ENCODE measurements at regions not wholly inside any gene's neighbourhood (a gene's known extent, or its start where the extent isn't known, plus 50 kb on each side); places are given as distances from the start of the nearest gene placed in this dataset.

- Histone ChIP-seq H3K9me3 (ENCODE audit: control insufficient read depth, insufficient read depth, low read depth, low read length) (no peaks in the 10 kb centered on the region), H3K4me1 (ENCODE audit: control insufficient read depth, insufficient read depth, low read length) (no peaks in the 10 kb centered on the region), H3K36me3 (ENCODE audit: control insufficient read depth in 2 of 2, insufficient read depth in 1 of 2, low read length in 2 of 2) (no peaks in the 10 kb centered on the region), H3K4me3 (ENCODE audit: low read depth, low read length) (no peak overlapping the region), H3K27ac (ENCODE audit: extremely low read depth, low read depth, low read length) (no peak overlapping the region)
- POLR2A ChIA-PET, result no interaction called here
- CTCF ChIA-PET, result interaction anchor here (0.7 kb wide), 1 partner anchor 9 kb away, joined by 4 read pairs; no protein-coding TSS in a partner anchor
- no peak for TF ChIP-seq EGR2 (tag by site-specific recombination; IDR thresholded peaks at IDR 0.05; ENCODE audit: low read depth)
- no peak for TF ChIP-seq GLIS2 (tag by site-specific recombination; IDR thresholded peaks at IDR 0.05)
- TF ChIP-seq SALL2 (tag by site-specific recombination; IDR thresholded peaks at IDR 0.05; ENCODE audit: borderline replicate concordance), result no peak
- TF ChIP-seq ZNF391 (tag by site-specific recombination; IDR thresholded peaks at IDR 0.05; ENCODE audit: borderline replicate concordance, low read depth), result no peak
- no peak for TF ChIP-seq ZSCAN4 (tag by site-specific recombination; IDR thresholded peaks at IDR 0.05)
- TF ChIP-seq ZNF112 (tag by site-specific recombination; IDR thresholded peaks at IDR 0.05), result no peak
- TF ChIP-seq SP3 (tag by site-specific recombination; IDR thresholded peaks at IDR 0.05), result no peak
- TF ChIP-seq ATF2 (tag by site-specific recombination; IDR thresholded peaks at IDR 0.05; ENCODE audit: low read depth), result no peak
- no peak for TF ChIP-seq ZIC2 (tag by site-specific recombination; IDR thresholded peaks at IDR 0.05)
- TF ChIP-seq TSHZ1 (tag by site-specific recombination; IDR thresholded peaks at IDR 0.05; ENCODE audit: borderline replicate concordance), result no peak
- TF ChIP-seq ZFHX2 (tag by site-specific recombination; conservative IDR thresholded peaks at IDR 0.05), result no peak
- TF ChIP-seq ZNF23 (tag by site-specific recombination; IDR thresholded peaks at IDR 0.05; ENCODE audit: borderline replicate concordance), result no peak
- TF ChIP-seq PRDM6 (tag by site-specific recombination; IDR thresholded peaks at IDR 0.05), result no peak
- no peak for TF ChIP-seq INSM2 (tag by site-specific recombination; IDR thresholded peaks at IDR 0.05)
- TF ChIP-seq ZNF211 (tag by site-specific recombination; IDR thresholded peaks at IDR 0.05; ENCODE audit: low read depth), result no peak
- no peak for TF ChIP-seq PATZ1 (tag by site-specific recombination; IDR thresholded peaks at IDR 0.05)
- TF ChIP-seq ZBTB11 (tag by site-specific recombination; conservative IDR thresholded peaks at IDR 0.05; ENCODE audit: low read depth), result no peak
Measured at GRCh38 chr2:12797815-12798214, 81.1 kb downstream of the TRIB2 start.
